ENCODE measurements at regions not wholly inside any gene's neighbourhood (a gene's known extent, or its start where the extent isn't known, plus 50 kb on each side); places are given as distances from the start of the nearest gene placed in this dataset.

- no peak for TF ChIP-seq MAX (IDR thresholded peaks at IDR 0.05)
- TF ChIP-seq EP300 (IDR thresholded peaks at IDR 0.05; ENCODE audit: borderline replicate concordance) = no peak
- no peak for TF ChIP-seq ZBTB7A (IDR thresholded peaks at IDR 0.05; ENCODE audit: low read depth)
- TF ChIP-seq RAD21 (IDR thresholded peaks at IDR 0.05; ENCODE audit: low read depth) = no peak
Measured at GRCh38 chr7:34308595-34308994, 349.4 kb upstream of the NPSR1 start.
